Daoy (cell line): ENCODE measurements at regions not wholly inside any gene's neighbourhood (a gene's known extent, or its start where the extent isn't known, plus 50 kb on each side); places are given as distances from the start of the nearest gene placed in this dataset.

Experiments
- DNase-seq: peaks from one replicate; pipeline ENCODE4 v3.0.0-alpha.2; 2015; ENCODE audit warnings: low read depth

DNA sequence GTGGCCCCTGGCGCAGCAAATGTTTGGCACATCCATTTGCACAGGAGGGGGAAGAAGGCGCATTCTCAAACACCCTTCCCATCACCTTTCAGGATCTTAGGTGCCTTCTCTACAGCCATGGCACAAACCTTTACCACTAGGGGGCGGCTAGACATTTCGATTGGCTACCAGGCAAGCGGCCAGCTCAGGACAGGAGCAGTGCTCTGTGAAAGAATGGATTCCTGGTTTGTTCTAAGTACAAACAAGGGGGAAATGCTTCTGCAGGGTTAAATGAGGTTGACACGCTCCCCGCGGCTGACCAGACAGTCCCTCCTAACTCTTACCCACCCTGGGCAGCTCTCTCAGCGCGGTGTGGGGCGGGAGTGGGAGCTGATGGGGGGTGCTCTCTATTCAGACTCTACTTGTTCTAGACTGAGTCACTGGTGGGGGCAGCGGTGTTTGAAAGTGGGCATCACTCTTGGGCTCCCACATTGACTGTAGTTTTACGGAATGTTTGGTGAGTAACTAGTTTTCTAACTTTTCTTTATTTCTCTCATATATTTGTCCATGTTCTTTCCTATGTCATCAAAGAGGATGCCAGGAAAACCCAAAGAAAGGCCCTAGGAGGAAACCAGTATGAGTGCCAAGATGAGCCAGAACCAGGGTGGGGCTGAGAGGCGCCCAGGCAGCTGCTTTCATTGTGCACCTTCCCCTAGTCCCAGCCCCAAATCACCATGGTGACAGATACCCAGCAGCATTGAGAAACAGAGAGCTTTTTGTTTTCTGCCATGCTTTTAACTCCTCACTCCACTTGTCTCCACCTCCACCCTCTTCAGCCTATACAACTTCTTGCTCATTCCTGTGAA lies 61.4 kb upstream of the GPR158 start:
- peak; percentile 76 for DNase-seq

DNA sequence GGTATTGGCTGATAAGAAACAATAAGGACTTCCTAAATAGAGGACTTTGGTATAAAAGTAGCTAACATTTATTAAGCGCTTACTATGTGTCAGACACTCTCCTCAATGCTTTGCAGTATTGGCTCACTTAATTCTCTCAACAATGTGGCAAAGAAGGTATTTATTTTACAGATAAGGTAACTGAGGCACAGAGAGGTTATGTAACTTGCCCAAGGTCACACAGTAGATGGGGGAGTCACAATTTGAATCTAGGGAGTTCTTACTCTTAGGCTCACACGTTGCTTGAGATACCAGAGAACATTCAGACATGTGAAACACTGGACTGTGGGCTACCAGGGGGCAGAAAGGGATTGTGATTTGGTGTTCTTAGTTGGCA lies 60.8 kb upstream of the GPR158 start:
- DNase-seq, result no peak

DNA sequence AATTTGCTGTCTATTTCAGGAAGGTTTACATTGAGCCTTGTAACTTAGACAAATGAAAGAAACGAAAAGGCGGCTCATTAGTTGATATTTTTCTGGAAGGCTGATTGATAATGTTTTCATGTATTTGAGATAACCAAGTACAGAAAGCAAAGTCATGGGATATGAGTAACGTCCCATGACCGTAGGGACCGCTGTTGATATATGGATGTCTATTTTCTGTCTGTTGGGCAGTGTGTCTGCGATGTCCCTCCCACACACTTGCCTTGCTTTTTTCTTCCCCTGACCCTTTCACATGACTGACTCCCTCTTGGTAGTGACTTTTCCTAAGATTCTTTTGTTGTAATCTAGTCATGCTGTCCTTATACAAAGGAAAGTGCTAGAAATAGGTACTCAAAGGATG lies 57.0 kb upstream of the GPR158 start:
- no peak for DNase-seq

DNA sequence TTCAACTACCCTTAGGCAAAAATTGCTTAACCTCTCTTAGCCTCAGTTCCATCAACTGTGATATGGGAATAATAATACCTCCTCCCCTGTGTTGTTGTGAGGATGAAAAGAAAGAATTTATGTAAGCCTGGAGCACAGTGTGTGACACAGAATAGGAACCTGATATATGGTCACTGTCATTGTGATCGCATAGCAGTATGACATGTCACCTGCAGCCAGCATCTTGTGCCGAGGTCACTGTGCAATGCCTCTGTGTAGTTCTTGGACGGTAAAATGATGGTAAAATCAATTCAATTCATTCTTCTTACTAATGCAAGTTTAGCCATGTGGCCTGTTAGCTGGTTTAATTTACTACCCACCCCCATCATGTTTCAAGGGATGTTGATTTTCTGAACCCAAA lies 54.6 kb upstream of the GPR158 start:
- no peak for DNase-seq
